ENCODE measurements at regions not wholly inside any gene's neighbourhood (a gene's known extent, or its start where the extent isn't known, plus 50 kb on each side); places are given as distances from the start of the nearest gene placed in this dataset.

DNA sequence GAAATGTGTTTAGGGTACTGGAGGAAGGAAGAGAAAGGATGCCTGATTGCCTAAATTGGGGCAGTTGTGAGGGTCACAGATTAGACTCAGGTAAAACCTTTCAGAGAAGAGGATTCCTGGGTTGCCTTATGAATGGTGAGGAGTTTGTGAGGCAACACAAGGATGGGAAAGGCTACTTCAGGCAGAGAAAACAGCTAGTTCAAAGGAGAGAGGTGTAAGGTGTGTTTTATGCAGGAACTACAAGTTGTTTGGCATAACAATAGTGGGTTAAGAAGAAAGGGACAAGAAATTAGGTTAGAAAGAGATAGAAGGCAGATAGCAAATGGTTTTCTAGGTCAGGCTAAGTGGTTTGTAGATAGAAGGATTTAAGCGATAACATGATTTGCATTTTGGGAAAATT lies 75.1 kb upstream of the PGRMC2 start:
- DNase-seq (ENCODE audit: low read depth in 2 of 2, low spot score in 1 of 2) = no peak

- no peak for DNase-seq (ENCODE audit: low read depth in 2 of 2, low spot score in 1 of 2)
Observed at GRCh38 chr4:128359422-128359821, 71.8 kb upstream of the PGRMC2 start.

- DNase-seq (ENCODE audit: low read depth in 2 of 2, low spot score in 1 of 2) = no peak
Observed at GRCh38 chr4:128358913-128359279, 71.3 kb upstream of the PGRMC2 start.

GRCh38 chr4:128358231-128358912 lies 70.8 kb upstream of the PGRMC2 start:
- no peak for DNase-seq (ENCODE audit: low read depth in 2 of 2, low spot score in 1 of 2)

DNA sequence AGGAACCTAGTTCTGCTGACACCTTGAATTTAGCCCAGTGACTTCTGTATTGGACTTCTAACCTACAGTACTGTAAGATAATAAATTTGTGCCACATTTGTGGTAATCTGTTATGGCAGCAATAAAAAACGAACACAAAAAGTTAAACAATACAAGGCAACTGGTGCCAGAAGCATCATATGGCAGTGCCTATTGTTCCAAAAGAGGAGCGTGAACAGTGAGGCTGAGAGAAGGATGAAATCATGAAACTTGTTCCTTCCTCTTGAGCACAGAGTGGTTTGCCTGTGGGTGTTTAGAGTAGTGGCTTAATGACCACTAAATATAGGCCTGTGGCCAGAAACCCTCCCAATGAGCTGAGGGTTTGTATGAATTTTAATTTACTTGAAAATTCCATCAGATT lies 69.7 kb upstream of the PGRMC2 start:
- DNase-seq (ENCODE audit: low read depth in 2 of 2, low spot score in 1 of 2) = no peak

DNA sequence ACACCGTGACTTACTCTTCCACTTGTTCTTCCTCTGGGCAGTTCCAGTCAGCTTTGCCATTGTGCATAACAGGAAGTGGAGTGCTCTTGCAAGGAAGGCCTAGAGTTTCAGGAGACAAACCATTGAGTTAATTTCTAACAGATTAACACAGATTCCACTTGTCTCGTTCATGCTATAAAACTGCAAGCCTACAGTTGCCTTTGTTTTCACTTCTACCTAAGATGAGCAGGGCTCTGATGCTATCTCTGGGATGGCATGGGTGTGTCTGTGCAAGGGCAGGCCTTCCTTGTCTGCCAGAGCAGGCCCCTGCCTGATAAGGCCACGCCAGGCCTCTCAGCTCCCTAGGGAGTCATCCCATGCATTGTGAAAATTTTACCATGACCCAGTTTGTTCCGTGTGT lies 67.7 kb upstream of the PGRMC2 start:
- no peak for DNase-seq (ENCODE audit: low read depth in 2 of 2, low spot score in 1 of 2)

DNA sequence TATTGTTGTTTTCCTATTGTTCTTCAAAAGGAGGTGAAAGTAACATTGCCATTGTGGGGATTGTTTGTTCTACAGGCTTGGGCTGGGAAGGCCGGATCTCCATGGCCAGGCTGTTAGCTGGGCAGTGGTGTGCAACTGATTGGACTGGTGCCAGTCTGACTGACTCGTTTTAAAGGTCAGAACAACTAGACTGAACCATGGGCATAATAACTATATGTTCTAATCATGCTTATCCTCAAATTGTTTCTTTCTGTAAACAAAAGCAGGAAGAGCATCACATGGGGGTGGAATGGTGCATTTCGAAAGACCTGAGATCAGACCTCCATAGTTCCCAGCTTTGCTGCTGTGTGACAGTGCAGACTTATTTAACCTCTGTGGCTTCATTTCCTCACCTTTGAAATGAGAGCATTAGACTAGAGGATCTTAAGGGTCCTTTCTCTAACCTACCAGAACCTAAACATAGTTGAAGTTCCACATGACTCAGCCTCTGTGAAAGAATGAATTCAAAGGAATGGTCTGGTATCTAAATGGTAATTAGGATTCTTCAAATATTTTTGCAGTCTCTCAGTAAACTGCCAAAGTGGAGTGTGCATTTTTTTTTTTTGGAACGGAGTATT lies 66.7 kb upstream of the PGRMC2 start:
- no peak for DNase-seq (ENCODE audit: low read depth in 2 of 2, low spot score in 1 of 2)

GRCh38 chr4:128353791-128354190 lies 66.2 kb upstream of the PGRMC2 start:
- DNase-seq (ENCODE audit: low read depth in 2 of 2, low spot score in 1 of 2) = no peak

GRCh38 chr4:128351502-128351901 lies 63.9 kb upstream of the PGRMC2 start:
- DNase-seq (ENCODE audit: low read depth in 2 of 2, low spot score in 1 of 2) = no peak

DNA sequence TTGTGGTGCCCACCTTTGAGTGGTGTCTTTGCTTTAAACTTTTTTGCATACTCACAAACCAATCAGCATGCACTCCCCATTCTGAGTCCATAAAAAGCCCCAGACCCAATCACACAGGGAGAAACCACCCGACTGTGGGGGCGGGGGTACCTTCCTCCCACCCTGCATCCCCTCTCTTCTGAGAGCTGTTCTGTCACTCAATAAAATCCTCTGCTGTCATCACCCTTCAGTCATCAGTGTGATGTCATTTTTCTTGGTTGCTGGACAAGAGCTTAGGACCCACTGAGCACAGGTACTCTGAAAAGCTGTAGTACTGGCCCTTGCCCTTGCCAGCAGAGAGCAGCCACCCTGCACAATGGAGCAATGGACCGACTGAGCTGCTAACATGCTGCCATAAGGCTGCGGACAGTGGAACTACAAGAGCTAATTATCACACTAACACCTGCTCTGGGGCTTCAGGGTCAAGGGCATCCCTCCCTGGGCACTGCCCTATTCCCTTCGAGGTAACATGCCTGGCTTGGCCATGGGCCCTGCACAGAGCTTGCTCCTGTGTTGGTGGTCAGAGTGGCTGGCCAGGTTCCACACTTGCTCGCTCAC lies 62.9 kb upstream of the PGRMC2 start:
- DNase-seq (ENCODE audit: low read depth in 2 of 2, low spot score in 1 of 2) = no peak

- DNase-seq (ENCODE audit: low read depth in 2 of 2, low spot score in 1 of 2) = no peak
Observed at GRCh38 chr4:128349921-128350320, 62.3 kb upstream of the PGRMC2 start.

DNA sequence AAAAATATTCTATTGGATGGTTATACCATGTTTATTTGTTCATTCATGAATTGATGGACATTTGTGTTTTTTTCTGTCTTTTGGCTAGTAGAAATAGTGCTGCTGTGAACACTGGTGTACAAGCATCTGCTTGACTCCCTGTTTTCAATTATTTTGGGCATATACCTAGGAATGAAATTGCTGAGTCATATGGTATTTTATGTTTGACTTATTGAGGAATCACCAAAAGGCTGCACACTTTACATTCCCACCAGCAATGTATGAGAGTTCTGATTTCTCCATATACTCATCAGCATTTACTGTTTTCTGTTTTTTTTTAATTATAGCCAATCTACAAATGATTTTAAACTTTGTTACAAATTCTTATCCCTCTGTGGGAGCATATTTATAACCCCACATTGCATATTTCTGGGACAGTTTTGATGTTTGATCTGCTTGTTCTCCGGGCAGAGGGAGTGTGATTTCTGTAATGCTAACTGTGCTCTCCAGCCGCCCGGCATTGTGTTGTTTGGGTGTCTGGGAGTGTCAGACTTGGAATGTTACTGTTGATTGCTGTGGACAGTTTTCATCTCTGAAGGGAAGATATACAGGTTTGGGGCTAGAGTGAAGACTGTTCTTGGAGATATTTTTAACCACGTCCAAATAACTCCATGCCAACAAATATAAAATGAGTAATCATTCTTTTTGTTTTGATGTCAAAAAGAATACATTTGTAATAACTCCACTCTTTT lies 60.5 kb upstream of the PGRMC2 start:
- no peak for DNase-seq (ENCODE audit: low read depth in 2 of 2, low spot score in 1 of 2)

- no peak for DNase-seq (ENCODE audit: low read depth in 2 of 2, low spot score in 1 of 2)
Observed at GRCh38 chr4:128347175-128347868, 59.7 kb upstream of the PGRMC2 start.

GRCh38 chr4:128346054-128346716 lies 58.6 kb upstream of the PGRMC2 start:
- no peak for DNase-seq (ENCODE audit: low read depth in 2 of 2, low spot score in 1 of 2)

DNA sequence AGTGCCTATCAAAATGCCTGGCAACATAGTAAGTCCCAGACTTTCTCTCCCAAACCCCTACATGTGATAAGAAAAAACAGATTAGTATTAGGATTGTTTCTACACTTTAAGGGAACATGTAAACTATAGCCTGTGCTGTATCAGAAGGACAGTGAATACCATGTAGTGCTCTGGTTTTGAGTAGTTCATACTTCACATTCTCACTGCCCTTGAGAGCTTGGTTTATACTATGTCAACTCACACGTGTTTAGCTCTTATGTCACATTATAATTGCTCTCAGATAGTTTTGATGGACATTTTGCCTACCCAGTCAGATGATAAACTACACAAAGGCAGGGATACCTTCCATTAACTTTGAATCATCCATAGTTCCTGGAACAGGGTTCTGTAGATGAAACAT lies 58.0 kb upstream of the PGRMC2 start:
- DNase-seq (ENCODE audit: low read depth in 2 of 2, low spot score in 1 of 2) = no peak

DNA sequence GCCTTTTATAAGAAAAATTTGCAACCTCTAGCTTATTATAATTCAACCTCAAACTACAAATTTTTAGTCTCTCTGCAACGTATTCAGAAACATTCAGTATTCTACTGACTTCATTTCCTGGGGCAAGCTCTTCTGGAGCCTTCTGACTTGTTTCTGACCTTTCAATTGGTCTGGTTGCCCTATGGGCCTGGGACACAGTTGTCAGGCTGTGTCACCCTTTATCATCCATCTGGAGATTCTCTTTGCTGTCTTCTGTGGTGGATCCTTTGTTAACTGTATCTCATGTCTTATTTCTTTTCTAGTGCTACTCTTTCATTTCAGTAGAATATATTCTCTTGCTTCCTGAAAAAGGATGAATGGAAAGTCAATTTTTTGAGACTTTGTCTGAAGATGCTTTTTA lies 55.1 kb upstream of the PGRMC2 start:
- DNase-seq (ENCODE audit: low read depth in 2 of 2, low spot score in 1 of 2) = no peak

DNA sequence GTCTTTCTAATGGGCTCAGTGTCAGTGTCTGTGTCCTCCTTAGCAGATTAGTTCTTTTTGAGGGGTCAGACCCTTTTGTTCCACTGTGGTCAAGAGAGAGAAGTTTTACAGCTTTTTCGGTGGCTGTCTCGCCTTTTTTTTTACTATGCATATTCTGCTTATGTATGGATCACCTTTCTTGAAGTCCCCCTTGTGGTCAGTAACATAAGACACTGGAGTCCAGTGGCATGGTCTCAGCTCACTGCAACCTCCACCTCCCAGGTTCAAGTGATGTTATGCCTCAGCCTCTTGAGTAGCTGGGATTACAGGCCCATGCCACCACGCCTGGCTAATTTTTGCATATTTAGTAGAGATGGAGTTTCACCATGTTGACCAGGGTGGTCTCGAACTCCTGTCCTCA lies 54.0 kb upstream of the PGRMC2 start:
- DNase-seq (ENCODE audit: low read depth in 2 of 2, low spot score in 1 of 2) = no peak

GRCh38 chr4:128338634-128339355 lies 51.2 kb upstream of the PGRMC2 start:
- no peak for DNase-seq (ENCODE audit: low read depth in 2 of 2, low spot score in 1 of 2)

- no peak for DNase-seq (ENCODE audit: low read depth in 2 of 2, low spot score in 1 of 2)
Observed at GRCh38 chr4:128337863-128338262, 50.2 kb upstream of the PGRMC2 start.

All from stimulated activated CD8-positive, alpha-beta memory T cell treated with anti-CD3 and anti-CD28 coated beads, Interleukin-4, amount 100 ng/mL, for 4 hours (primary cell).